GM21390 (cell line): ENCODE measurements at regions not wholly inside any gene's neighbourhood (a gene's known extent, or its start where the extent isn't known, plus 50 kb on each side); places are given as distances from the start of the nearest gene placed in this dataset.
"Not testable (repeated sequence)": the region's sequence is repeated elsewhere in the genome, so short reads cannot be mapped to it uniquely, and the experiment has no call there.

ENCODE experiments used
- ATAC-seq: cut with Tn5 transposase; IDR thresholded peaks from one replicate; pipeline ENCODE4 v1.9.1; 2021; ENCODE audit not compliant: unreplicated experiment

DNA sequence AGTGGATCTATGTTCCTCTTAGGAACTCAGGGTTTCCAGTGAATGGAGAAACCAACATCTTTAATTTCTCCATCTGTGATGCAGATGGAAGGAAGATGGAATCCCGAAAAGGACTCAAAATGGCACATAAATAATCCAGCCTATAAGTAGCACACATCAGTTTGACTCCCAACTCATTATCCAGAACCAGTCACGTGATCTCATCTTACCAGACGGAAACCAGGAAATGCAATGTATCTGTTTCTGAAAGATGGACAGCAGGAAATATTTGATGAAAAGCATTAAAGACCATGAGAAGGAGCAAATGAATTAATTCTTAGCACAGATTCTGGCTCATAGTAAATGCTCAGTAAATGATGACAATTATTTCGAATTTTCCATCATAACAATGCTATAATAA is 443.1 kb upstream of the FMR1 start:
- ATAC-seq = no peak

DNA sequence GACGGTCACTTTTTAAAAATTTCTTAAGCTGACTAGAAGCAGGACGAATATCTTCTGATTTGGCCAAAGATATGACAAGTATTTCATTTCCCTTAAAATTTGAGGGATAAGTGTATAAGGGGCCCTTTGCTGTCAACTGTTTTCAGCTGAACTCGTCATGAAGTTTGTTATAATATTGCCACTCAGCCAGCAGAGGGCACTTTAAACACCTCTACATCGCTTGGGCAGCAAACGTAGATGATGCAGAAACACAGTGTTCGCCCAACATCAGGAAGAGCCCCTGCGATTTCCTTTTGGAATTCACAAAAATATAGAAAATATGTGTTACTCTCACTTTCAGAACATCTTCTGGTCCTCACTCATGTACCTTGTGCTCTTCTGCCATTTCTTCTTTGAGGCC is 435.7 kb upstream of the FMR1 start:
- no peak for ATAC-seq

DNA sequence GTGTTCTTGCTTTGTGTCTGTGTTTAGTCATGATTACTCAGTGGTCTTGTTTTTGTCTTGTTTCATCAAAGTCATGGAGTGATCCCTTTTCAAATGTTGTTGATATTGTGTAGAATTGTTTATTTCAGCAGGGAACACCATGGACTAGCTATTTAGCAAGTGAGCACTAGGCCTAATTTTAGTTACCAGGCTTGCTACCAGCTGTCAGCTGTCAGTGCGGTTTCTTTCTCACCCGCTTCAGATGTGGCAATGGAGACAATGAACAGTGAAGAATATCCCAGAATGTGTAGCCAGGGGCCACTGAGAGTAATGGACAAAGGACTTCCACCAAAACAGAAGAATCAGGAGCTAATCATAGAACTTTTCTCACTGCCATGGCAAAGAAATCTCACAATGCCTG is 432.8 kb upstream of the FMR1 start:
- ATAC-seq = no peak

DNA sequence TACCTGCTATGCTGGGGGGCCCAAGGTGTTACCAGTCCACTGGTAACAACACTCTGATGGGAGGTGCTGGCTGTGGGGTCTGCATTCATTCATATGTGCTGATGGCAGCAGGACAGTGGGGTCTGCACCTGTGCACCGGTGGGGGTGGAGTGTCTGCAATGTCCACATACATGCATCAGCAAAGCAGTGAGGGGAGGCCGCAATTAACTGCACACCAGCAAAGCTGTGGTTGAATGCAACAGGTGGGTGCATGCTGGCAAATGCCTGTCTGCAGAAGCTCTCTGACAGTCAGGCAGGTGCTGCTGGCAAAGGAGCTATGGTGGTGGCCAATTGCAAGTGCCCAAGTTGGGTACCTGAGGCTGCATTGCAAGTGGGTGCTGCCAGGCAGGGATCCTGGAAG is 426.5 kb upstream of the FMR1 start:
- ATAC-seq = no peak

DNA sequence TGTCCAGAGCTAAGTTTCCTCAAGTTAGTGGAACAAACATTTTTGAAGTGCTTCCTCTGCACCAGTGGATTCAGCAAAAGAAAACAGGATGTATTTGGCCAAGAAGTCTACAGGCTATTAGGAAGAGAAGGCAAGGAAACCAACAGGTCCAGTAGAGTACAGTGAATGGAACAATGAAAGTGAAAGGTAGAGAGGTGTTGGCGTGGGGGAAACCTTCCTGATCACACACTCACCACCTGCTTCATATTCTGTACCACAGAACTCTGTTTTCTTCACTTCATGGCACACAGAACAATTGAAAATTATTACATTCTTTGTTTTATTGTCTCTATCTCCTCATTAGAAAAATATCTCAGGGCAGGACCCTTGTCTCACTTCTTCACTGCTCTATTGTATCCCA is 417.4 kb upstream of the FMR1 start:
- no peak for ATAC-seq

DNA sequence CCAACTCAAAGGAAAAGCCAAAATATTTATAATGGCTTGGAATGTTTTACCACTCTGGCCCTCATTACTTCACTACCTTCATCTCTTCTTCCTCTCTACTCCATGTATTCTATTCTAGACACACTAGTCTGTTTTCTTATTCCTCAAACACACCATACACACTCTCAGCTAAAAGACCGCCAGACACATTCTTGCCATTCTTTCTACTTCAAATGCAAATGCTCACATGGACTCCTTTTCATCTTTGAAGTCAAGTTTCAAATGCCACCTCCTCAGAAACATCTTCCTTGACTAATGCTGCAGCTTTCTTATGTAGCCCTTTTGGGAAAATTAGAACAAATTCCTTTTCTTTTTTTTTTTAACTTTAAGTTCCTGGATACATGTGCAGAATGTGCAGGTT is 412.9 kb upstream of the FMR1 start:
- no peak for ATAC-seq

DNA sequence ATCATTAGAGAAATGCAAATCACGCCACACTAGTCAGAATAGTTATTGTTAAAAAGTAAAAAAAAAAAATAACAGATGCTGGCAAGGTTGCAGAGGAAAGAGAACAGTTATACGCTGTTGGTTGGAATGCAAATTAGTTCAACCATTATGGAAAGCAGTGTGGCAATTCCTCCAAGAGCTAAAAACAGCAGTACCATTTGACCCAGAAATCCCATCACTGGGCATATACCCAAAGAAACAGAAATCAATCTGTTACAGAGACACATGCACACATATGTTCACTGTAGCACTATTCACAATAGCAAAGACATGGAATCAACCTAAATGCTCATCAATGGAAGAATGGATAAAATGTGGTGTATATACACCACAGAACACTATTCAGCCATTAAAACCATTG is 388.7 kb upstream of the FMR1 start:
- no peak for ATAC-seq

DNA sequence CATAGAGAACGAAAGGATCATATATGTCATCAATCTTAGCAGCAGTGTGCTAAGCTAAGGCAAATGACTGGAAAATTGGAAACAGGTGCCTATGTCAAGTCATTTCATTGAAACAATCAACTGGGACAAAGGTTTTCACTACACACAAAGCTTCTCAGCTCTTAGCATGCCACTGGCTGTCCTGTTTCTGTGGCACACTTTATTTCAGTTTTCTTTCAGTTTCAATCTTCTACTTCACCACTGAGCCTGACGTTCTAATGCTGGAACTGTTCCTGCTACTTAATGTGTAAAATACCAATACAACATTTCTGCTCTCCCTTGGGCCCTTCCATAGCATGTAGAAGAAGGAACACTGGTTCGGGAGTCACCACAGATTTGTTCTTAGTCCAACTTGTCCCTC is 378.3 kb upstream of the FMR1 start:
- ATAC-seq = no peak

DNA sequence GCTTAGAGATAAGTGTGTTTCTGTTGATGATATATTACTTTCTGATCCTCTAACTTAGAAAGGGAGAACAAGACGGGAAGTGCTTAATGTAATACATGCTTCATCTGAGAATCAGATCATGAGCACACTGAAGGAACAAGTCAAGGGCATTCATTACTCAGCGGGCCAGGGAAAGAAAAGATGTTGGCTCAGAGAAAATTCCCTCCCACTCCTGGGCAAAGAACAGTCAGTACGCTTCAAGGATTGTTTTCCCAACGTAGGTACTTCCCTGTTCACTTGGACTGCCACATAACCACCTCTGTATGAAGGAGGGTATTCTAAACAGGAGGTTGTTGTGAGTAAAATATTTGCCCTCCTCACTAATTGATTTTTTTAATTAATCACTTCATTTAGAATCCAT is 374.5 kb upstream of the FMR1 start:
- ATAC-seq = no peak

DNA sequence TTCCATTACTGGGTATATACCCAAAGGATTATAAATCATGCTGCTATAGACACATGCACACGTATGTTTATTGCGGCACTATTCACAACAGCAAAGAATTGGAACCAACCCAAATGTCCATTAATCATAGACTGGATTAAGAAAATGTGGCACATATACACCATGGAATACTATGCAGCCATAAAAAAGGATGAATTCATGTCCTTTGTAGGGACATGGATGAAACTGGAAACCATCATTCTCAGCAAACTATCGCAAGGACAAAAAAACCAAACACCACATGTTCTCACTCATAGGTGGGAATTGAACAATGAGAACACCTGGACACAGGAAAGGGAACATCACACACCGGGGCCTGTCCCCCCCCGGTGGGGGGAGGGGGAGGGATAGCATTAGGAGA is 363.7 kb upstream of the FMR1 start:
- ATAC-seq = not testable (repeated sequence)

DNA sequence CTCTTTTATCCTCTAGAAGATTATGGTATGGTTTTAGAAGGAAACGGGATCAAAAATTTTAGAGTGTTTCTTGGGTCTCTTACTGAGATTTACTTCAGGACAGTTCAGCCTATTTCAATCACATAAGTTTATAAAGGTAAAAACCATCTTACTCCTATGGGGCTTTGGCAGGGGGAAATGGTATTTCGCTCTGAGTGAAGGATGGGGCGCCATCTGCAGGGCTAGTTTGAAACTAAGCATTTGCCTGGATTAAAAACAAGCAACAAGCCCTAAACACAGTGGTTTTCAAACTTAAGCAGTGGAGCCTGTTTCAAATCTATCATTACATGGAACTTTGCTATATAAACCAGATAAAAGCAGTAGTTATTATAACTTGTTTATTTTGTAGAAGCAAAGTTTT is 361.5 kb upstream of the FMR1 start:
- ATAC-seq = no peak

DNA sequence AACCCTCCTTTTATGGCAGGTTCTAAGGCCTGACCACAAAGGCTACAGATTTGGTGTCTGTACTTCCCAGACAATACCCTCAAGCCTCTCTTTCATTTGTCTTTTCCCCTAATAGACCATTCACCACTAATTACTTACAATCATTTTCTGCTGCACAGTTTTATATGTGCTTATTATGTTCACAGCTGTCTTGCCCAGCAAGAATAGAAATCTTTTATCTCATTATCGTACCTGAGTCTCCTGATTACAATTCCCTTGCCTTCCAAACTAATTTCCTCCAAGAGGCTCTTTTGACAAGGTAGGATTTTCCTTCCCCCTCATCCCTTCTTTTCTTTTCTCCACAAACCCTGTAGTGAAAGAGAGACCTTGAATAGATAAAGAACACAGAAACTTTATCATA is 352.5 kb upstream of the FMR1 start:
- no peak for ATAC-seq

DNA sequence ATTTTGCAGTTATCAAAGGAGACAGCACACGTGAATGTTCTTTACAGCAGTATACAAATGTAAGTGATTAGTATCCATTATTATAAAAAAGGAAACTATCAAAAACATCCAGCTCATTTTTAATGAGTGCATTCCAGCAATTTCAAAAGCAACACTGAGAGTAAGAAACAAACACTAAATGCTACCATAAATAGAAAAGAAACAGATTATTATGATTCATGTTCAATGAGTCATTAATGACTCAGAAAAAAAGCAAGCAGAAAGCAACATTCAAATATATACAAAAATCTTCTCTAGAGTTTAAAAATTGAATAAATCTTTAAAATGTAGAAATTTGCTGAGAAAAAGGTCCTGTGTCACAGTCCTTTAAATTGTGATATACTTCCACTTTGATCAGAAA is 346.5 kb upstream of the FMR1 start:
- ATAC-seq = no peak

DNA sequence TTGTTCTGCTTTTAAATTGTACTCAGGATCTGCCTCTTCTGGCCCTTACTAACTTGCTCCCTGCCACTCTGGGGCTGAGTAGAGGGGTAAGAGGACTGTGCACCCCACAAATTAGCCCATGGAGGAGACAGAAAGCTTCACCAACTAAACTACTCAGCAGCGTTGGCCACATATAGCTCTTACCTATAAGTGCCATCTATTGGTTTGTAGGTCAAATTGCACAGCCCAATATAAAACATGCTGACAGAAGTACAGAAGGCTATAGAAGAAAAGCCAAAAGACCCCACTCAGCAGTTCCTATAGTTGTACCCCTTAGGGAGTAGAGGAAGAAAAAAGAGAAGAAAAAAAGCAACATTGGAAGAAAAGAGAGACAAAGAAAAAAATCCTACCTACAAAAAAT is 341.2 kb upstream of the FMR1 start:
- ATAC-seq = no peak

DNA sequence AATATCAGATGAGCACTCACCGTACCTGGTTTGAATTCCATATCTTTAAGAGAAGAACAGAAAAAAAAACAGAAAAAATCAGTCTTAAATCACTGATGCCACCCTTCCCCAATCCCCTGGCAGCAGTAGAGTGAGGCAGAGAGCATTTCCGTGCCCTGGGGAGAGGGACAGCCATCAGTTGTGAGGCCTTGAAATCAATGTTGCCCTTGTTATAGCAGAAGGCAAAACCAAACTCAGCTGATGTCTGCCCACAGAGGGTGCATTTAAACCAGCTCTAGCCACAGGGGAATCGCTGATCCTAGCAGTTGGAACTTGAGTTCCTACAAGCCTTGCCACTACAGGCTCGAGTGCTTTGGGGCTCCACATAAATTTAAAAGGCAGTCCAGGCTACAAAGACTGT is 338.5 kb upstream of the FMR1 start:
- ATAC-seq = no peak

DNA sequence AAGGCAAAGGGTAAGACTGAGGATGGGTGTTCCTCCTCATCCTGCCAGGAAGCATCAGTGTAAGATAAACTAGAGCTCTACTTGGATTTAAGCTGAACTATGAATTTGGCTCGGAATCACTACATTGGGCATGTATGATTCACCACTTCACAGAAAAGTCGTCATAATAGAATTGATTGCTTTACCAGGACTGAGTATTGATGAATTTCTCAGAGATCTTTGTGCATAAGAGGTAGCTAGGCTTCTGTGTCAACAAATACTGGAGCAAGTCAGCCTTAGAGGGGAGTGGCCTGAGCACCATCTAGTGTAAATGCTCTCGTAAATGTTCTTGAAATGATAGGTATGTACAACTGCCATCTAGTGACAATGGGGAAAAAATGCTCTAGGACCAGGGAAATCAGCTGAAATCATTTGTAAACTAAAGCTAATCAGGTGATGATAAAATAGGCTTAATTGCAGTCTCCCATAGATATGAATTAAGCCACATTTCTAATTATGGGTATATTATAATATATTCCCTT is 309.5 kb upstream of the FMR1 start:
- no peak for ATAC-seq

DNA sequence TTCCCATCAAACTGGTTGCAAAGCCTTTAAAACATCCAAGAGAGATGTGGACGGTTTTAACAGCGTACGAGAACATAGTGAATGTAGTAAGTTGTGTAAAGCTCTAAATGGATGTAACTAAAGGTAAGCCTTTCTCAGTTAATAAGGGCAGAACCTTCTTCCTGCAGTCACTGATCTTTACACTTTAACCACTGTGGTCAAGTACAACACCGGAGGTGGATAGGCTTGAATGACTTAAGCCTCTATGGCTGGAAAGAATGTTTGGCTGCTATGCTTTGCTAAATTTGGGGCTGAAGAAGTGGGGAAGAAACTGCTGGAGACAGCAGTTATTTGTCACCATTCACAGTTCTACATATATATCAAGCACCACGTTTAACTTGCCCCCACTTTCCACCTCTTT is 285.1 kb upstream of the FMR1 start:
- ATAC-seq = no peak

DNA sequence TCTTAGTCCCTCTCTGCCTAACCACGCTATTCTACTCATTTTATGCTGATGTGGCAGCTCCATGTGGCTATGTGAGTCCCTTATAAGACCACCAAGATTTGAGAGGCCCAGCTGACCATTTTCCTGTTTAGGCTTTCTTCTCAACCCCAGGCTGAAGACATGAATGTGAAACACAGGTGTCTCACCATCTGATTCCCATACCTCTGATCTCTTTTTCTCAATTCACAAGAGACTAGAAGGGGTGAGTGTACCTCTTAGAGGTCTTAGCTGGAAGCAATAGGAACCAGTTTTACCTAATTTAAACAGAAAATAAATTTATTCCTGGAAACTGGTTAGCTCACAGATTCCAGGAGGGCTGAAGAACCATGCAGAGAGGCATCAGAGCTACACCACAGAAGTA is 276.5 kb upstream of the FMR1 start:
- ATAC-seq = no peak

DNA sequence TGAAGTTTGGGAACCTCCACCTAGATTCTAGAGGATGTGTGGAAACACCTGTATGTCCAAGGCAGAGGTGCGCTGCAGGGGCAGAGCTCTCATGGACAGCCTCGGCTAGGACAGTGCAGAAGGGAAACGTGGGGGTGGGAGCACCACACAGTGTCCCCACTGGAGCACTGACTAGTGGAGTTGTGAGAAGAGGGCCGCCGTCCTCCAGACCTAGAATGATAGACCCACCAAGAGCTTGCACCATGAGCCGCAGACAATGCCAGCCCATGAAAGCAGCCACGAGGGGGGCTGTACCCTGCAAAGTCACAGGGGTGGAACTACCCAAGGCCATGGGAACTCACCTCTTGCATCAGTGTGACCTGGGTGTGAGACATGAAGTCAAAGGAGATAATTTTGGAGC is 274.5 kb upstream of the FMR1 start:
- no peak for ATAC-seq

DNA sequence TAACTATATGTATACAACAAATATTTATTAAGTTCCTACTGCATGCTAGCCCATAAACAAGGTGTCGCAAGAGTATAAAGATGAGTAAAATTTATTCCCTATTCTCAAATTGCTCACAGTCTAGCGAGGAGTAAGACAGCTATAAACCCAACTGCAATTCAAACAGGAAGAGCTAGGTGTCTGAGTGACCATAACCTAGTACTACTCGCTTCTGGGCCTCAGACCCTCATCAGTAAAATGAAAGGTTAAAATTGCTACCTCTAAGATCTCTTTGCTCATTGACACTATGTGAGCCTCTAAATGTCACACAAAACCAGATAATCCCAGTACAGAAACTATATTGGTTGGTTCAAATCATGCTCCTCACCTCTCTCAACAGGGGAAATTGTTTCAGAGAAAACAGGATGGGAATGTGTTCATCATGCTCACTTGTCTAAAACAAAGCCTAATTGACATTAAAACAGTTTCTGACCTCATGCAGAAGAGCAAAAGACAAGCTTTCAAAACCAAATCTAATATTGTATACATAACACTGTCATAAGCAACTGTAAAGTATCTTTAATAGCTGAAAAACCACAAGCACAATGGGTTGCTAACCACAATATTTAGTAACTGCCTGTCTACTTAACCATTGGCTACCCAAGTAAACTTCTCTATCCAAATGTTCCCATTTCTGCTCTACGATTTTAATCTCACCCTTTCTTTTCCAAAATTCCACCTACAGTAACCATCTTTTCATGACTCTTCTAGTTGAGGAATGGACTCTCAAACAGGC is 264.6 kb upstream of the FMR1 start:
- ATAC-seq = no peak

DNA sequence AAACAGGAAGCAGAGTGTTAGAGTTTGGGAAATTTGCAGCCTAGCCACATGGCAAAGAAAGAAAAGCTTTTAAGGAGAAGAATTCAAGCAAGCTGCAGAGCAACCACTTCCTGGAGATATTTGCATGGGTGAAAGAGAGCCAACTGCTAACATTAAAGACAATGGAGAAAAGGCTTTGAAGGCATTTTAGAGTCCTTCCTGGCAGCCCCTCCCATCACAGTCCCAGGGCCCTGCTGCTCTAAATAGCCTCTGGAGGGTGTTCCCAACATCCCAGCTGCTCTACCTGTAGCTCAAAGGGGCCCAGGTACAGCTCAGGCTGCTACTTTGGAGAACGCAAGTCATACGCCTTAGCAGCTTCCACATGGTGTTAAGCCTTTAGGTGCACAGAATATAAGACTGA is 235.9 kb upstream of the FMR1 start:
- no peak for ATAC-seq

DNA sequence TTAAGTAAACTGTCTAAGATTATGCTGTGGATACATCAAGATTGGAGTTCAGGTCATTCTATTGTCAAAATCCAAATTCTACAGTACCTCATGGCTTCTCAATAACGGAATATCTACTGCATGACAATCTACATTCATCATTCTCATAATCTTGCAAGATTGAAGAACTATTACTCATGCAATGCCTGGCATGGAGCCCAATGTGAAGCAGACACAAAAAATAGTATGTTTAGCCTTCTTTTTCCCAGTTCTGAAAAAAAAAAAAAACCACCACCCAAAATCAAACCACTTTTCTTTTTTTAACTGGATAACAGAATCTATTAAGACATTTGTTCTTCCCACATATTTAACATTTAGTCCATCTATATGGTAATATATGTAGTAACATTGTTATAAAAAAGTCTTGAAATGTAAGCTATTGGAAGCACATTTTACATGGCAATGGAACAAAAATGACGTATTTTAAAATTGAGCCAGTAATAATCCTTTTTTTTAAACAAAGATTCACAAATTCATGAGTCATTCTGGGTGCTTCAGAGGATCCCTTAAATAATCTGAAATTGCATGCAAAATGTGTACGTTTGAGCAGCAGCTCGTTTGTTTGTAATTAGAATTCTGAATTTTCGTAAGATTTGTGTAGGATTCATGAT is 232.2 kb upstream of the FMR1 start:
- no peak for ATAC-seq

DNA sequence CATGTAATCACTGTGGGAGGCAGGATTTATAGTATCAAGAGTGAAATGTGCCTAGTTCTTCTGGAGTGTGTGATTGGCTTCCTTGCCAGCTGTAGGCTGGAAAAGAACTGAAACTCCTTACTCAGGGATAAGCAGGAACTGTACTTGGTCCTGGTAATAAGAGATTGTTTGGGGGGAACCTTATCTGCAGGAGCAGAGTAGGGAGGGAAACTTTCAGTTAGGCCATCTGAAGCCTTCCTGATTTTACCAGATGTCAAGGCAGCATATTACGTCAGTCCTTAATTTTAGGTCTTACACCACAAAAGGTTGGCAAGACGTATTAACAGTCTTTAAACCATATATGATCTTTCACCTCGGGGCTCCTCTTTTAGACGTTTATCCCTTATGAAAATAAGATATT is 231.5 kb upstream of the FMR1 start:
- no peak for ATAC-seq
